Stimulated activated naive CD8-positive, alpha-beta T cell treated with anti-CD3 and anti-CD28 coated beads, Interleukin-15, amount 100 ng/mL, for 72 hours (primary cell): ENCODE measurements at regions not wholly inside any gene's neighbourhood (a gene's known extent, or its start where the extent isn't known, plus 50 kb on each side); places are given as distances from the start of the nearest gene placed in this dataset.
"Not testable (repeated sequence)": the region's sequence is repeated elsewhere in the genome, so short reads cannot be mapped to it uniquely, and the experiment has no call there.

Source experiments
- ATAC-seq: fragments of 150-1000 bp; cut with Tn5 transposase; 2 replicates; pipeline ENCODE4 v1.10.0; 2021; ENCODE audit warnings: mild to moderate bottlenecking, moderate library complexity
- DNase-seq, 2 donors: peaks; one replicate each; pipeline ENCODE4 v3.0.0; 2021 to 2022
- H3K27ac Mint-ChIP-seq, 2 donors: one replicate each; pipeline ENCODE4 v1.8.0; 2022; ENCODE audit warnings: mild to moderate bottlenecking in 2 of 2, mixed read lengths in 2 of 2, moderate library complexity in 2 of 2
- H3K27me3 Mint-ChIP-seq: one replicate; pipeline ENCODE4 v1.8.0; 2022; ENCODE audit warnings: mixed read lengths
- H3K4me1 Mint-ChIP-seq: one replicate; pipeline ENCODE4 v1.8.0; 2022; ENCODE audit warnings: mild to moderate bottlenecking, mixed read lengths
- H3K4me3 Mint-ChIP-seq, 2 donors: one replicate each; pipeline ENCODE4 v1.8.0; 2022; ENCODE audit warnings: mild to moderate bottlenecking in 2 of 2, mixed read lengths in 2 of 2, moderate library complexity in 1 of 2
- H3K9me3 Mint-ChIP-seq, 2 donors: one replicate each; pipeline ENCODE4 v1.8.0; 2022; ENCODE audit warnings: mixed read lengths in 2 of 2

- Mint-ChIP-seq H3K27me3 (no peaks in the 10 kb centered on the region), H3K4me1 (no peaks in the 10 kb centered on the region), H3K9me3 (no peaks in the 10 kb centered on the region), H3K4me3 (no peak overlapping the region), H3K27ac (no peak overlapping the region)
- DNase-seq (no peak), ATAC-seq (no peak)
Measured at GRCh38 chr6:85079761-85080160, 315.4 kb upstream of the TBX18 start.

- DNase-seq = no peak
- H3K4me3 Mint-ChIP-seq = no peak overlapping the region
- no peak overlapping the region for H3K27ac Mint-ChIP-seq
- no peak for ATAC-seq
- H3K9me3 Mint-ChIP-seq = no peaks in the 10 kb centered on the region
- no peaks in the 10 kb centered on the region for H3K27me3 Mint-ChIP-seq
- H3K4me1 Mint-ChIP-seq = no peaks in the 10 kb centered on the region
Measured at GRCh38 chr6:85078058-85078457, 313.7 kb upstream of the TBX18 start.

- Mint-ChIP-seq H3K4me3 (no peak overlapping the region), H3K9me3 (no peaks in the 10 kb centered on the region), H3K27me3 (no peaks in the 10 kb centered on the region), H3K4me1 (no peaks in the 10 kb centered on the region), H3K27ac (no peak overlapping the region)
- ATAC-seq (no peak), DNase-seq (no peak)
Measured at GRCh38 chr6:85077098-85077497, 312.7 kb upstream of the TBX18 start.

GRCh38 chr6:85071845-85072244, 307.4 kb upstream of the TBX18 start:
- H3K4me3 Mint-ChIP-seq, DNase-seq, H3K9me3 Mint-ChIP-seq, ATAC-seq, H3K4me1 Mint-ChIP-seq, H3K27me3 Mint-ChIP-seq, H3K27ac Mint-ChIP-seq: not testable (repeated sequence)

GRCh38 chr6:85069577-85069976, 305.2 kb upstream of the TBX18 start:
- Mint-ChIP-seq H3K9me3 (peaks cover 0 to 4% of the 10 kb centered on the region in 2 donors), H3K4me3 (no peak overlapping the region), H3K27me3 (no peaks in the 10 kb centered on the region), H3K4me1 (no peaks in the 10 kb centered on the region), H3K27ac (no peak overlapping the region)
- DNase-seq (no peak), ATAC-seq (no peak)

GRCh38 chr6:85068221-85068620, 303.8 kb upstream of the TBX18 start:
- DNase-seq = no peak
- Mint-ChIP-seq H3K4me1 (no peaks in the 10 kb centered on the region), H3K9me3 (peaks cover 0 to 4% of the 10 kb centered on the region in 2 donors), H3K4me3 (no peak overlapping the region), H3K27me3 (no peaks in the 10 kb centered on the region), H3K27ac (no peak overlapping the region)
- ATAC-seq = no peak

GRCh38 chr6:85066266-85066665, 301.9 kb upstream of the TBX18 start:
- no peak for DNase-seq
- Mint-ChIP-seq H3K27me3 (peaks cover 5% of the 10 kb centered on the region), H3K4me1 (no peaks in the 10 kb centered on the region)

GRCh38 chr6:85065831-85066230, 301.4 kb upstream of the TBX18 start:
- Mint-ChIP-seq H3K9me3 (peaks cover 0 to 4% of the 10 kb centered on the region in 2 donors), H3K27me3 (peaks cover 5% of the 10 kb centered on the region), H3K4me3 (no peak overlapping the region), H3K27ac (no peak overlapping the region), H3K4me1 (no peaks in the 10 kb centered on the region)
- DNase-seq (no peak), ATAC-seq (no peak)

More at GRCh38 chr6:85066266-85066665, 301.9 kb upstream of the TBX18 start:
- H3K9me3 Mint-ChIP-seq = peaks cover 0 to 4% of the 10 kb centered on the region in 2 donors
- H3K27ac Mint-ChIP-seq = no peak overlapping the region
- H3K4me3 Mint-ChIP-seq = no peak overlapping the region
- no peak for ATAC-seq

GRCh38 chr6:85063611-85064010, 299.2 kb upstream of the TBX18 start:
- H3K9me3 Mint-ChIP-seq = no peaks in the 10 kb centered on the region
- H3K27ac Mint-ChIP-seq = no peak overlapping the region
- H3K4me3 Mint-ChIP-seq = no peak overlapping the region
- no peaks in the 10 kb centered on the region for H3K4me1 Mint-ChIP-seq
- DNase-seq (no peak), ATAC-seq (no peak)
- H3K27me3 Mint-ChIP-seq = peaks cover 5% of the 10 kb centered on the region

GRCh38 chr6:85062884-85063283, 298.5 kb upstream of the TBX18 start:
- Mint-ChIP-seq H3K4me1 (no peaks in the 10 kb centered on the region), H3K4me3 (no peak overlapping the region), H3K27me3 (peaks cover 5% of the 10 kb centered on the region), H3K27ac (no peak overlapping the region), H3K9me3 (no peaks in the 10 kb centered on the region)
- DNase-seq (no peak), ATAC-seq (no peak)

- no peak overlapping the region for H3K4me3 Mint-ChIP-seq
- ATAC-seq (no peak), DNase-seq (no peak)
- no peaks in the 10 kb centered on the region for H3K9me3 Mint-ChIP-seq
- H3K27ac Mint-ChIP-seq = no peak overlapping the region
- no peaks in the 10 kb centered on the region for H3K4me1 Mint-ChIP-seq
- H3K27me3 Mint-ChIP-seq = peaks cover 5% of the 10 kb centered on the region
Measured at GRCh38 chr6:85058806-85059205, 294.4 kb upstream of the TBX18 start.

GRCh38 chr6:85050149-85050548, 285.8 kb upstream of the TBX18 start:
- Mint-ChIP-seq H3K27me3 (no peaks in the 10 kb centered on the region), H3K4me3 (no peak overlapping the region), H3K9me3 (no peaks in the 10 kb centered on the region), H3K4me1 (no peaks in the 10 kb centered on the region), H3K27ac (no peak overlapping the region)
- ATAC-seq (no peak), DNase-seq (no peak)

GRCh38 chr6:85049282-85049681, 284.9 kb upstream of the TBX18 start:
- Mint-ChIP-seq H3K27ac (no peak overlapping the region), H3K27me3 (no peaks in the 10 kb centered on the region), H3K4me3 (no peak overlapping the region), H3K4me1 (no peaks in the 10 kb centered on the region), H3K9me3 (no peaks in the 10 kb centered on the region)
- no peak for DNase-seq
- ATAC-seq = no peak

- no peak overlapping the region for H3K27ac Mint-ChIP-seq
- H3K4me3 Mint-ChIP-seq = no peak overlapping the region
- no peaks in the 10 kb centered on the region for H3K27me3 Mint-ChIP-seq
- ATAC-seq (no peak), DNase-seq (no peak)
- no peaks in the 10 kb centered on the region for H3K9me3 Mint-ChIP-seq
- no peaks in the 10 kb centered on the region for H3K4me1 Mint-ChIP-seq
Measured at GRCh38 chr6:85047818-85048217, 283.4 kb upstream of the TBX18 start.

GRCh38 chr6:85045767-85046166, 281.4 kb upstream of the TBX18 start:
- H3K4me3 Mint-ChIP-seq, ATAC-seq, H3K9me3 Mint-ChIP-seq, H3K4me1 Mint-ChIP-seq, H3K27me3 Mint-ChIP-seq, H3K27ac Mint-ChIP-seq, DNase-seq: not testable (repeated sequence)

GRCh38 chr6:85044361-85044760, 280.0 kb upstream of the TBX18 start:
- H3K4me1 Mint-ChIP-seq = no peaks in the 10 kb centered on the region
- H3K4me3 Mint-ChIP-seq = no peak overlapping the region
- no peaks in the 10 kb centered on the region for H3K9me3 Mint-ChIP-seq
- ATAC-seq = no peak
- no peak for DNase-seq
- H3K27ac Mint-ChIP-seq = no peak overlapping the region
- no peaks in the 10 kb centered on the region for H3K27me3 Mint-ChIP-seq

- ATAC-seq (no peak), DNase-seq (no peak)
- H3K4me3 Mint-ChIP-seq = no peak overlapping the region
- H3K27ac Mint-ChIP-seq = no peak overlapping the region
- H3K27me3 Mint-ChIP-seq = no peaks in the 10 kb centered on the region
- H3K4me1 Mint-ChIP-seq = no peaks in the 10 kb centered on the region
- H3K9me3 Mint-ChIP-seq = no peaks in the 10 kb centered on the region
Measured at GRCh38 chr6:85041376-85041775, 277.0 kb upstream of the TBX18 start.
